ENCODE measurements at regions not wholly inside any gene's neighbourhood (a gene's known extent, or its start where the extent isn't known, plus 50 kb on each side); places are given as distances from the start of the nearest gene placed in this dataset.

DNA sequence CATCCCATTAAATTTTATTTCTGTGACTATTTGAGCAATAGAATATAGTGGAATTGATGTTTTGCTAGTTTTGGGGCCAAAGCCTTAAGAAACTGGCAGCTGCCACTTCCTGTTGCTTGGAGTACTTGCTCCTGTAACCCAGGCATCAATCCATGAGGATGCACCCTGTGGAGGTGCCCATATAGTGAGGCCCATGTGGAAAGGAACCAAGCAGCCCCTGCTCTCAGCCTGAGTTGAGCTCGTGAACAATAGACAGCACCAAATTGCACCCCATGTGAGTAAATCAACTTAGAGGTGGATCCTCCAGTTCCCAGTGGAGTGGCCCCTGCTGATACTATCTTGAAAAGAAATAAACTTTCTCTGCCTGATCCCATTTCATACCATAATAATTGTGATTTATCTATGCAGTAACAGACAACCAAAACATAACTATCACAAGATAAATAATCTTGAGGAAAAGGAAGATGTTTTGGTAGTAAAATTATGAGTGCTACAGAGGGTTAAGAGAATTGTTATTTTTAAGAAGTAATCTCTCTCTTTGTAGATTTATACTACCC lies 481.9 kb downstream of the TBC1D32 start:
- Histone ChIP-seq H3K27ac (ENCODE audit: insufficient read depth, low read length) (no peak overlapping the region), H2BK20ac (ENCODE audit: low read depth, low read length) (no peak overlapping the region), H3K4me1 (ENCODE audit: control insufficient read depth, insufficient read depth, low read length) (no peaks in the 10 kb centered on the region), H3K56ac (ENCODE audit: extremely low read depth, insufficient read depth, low read length) (no peak overlapping the region), H2BK120ac (ENCODE audit: low read depth, low read length) (no peak overlapping the region), H4K5ac (ENCODE audit: low read depth, low read length) (no peak overlapping the region), H3K9ac (ENCODE audit: low read depth, low read length) (no peak overlapping the region), H3K4me3 (ENCODE audit: insufficient read depth, low read depth, low read length) (no peak overlapping the region), H3K4me2 (ENCODE audit: low read depth, low read length) (no peak overlapping the region), H3K36me3 (ENCODE audit: control insufficient read depth, insufficient read depth, low read length) (no peaks in the 10 kb centered on the region), H2BK15ac (ENCODE audit: low read depth, low read length) (no peak overlapping the region), H2AFZ (replicated peaks; ENCODE audit: low read length, poor library complexity) (no peak overlapping the region), H2BK5ac (ENCODE audit: low read depth, low read length, poor library complexity, severe bottlenecking) (no peak overlapping the region), H2AK5ac (ENCODE audit: low read depth, low read length) (no peak overlapping the region), H4K8ac (ENCODE audit: low read depth in 2 of 2, low read length in 2 of 2) (no peak overlapping the region), H3K18ac (ENCODE audit: low read depth, low read length) (no peak overlapping the region), H4K20me1 (ENCODE audit: insufficient read depth, low read length) (no peaks in the 10 kb centered on the region), H3K14ac (replicated peaks; ENCODE audit: low read depth, low read length) (no peak overlapping the region), H3K27me3 (ENCODE audit: control insufficient read depth, insufficient read depth, low read length) (no peaks in the 10 kb centered on the region), H3K79me1 (ENCODE audit: low read depth in 1 of 2, low read length in 2 of 2) (no peaks in the 10 kb centered on the region), H2AK9ac (replicated peaks; ENCODE audit: low read depth, low read length, poor library complexity) (no peak overlapping the region), H3K9me1 (ENCODE audit: insufficient read depth, low read length) (no peaks in the 10 kb centered on the region), H3K9me3 (ENCODE audit: control insufficient read depth, insufficient read depth, low read length) (peaks cover 8% of the 10 kb centered on the region), H4K91ac (ENCODE audit: insufficient read depth, low read depth, low read length) (no peak overlapping the region), H3K4ac (ENCODE audit: low read depth, low read length) (no peak overlapping the region), H3K23ac (ENCODE audit: low read depth, low read length) (no peak overlapping the region)
- POLR2A ChIA-PET (ENCODE audit: unreplicated experiment): no interaction called here
- dilution Hi-C loops (cut with HindIII; ENCODE audit: low sequenced_read_pairs, unreplicated experiment): no loop called here
- TF ChIP-seq NFE2L2 (IDR thresholded peaks at IDR 0.05; ENCODE audit: low read depth, low read length) (no peak), CHD1 (IDR thresholded peaks at IDR 0.05; ENCODE audit: low read depth, low read length) (no peak), POLR2A (IDR thresholded peaks at IDR 0.05; ENCODE audit: low read depth, low read length) (no peak), BHLHE40 (IDR thresholded peaks at IDR 0.05; ENCODE audit: low read depth, low read length) (no peak), FOS (IDR thresholded peaks at IDR 0.05; ENCODE audit: low read depth, low read length) (no peak), RAD21 (IDR thresholded peaks at IDR 0.05; ENCODE audit: low read length) (no peak), SMC3 (IDR thresholded peaks at IDR 0.05; ENCODE audit: low read depth, low read length) (no peak), CEBPB (IDR thresholded peaks at IDR 0.05; ENCODE audit: low read depth, low read length) (no peak), RCOR1 (IDR thresholded peaks at IDR 0.05; ENCODE audit: insufficient replicate concordance, low read length) (no peak), RFX5 (IDR thresholded peaks at IDR 0.05; ENCODE audit: low read depth, low read length) (no peak), MAFK (IDR thresholded peaks at IDR 0.05; ENCODE audit: low read depth, low read length) (no peak), MAZ (IDR thresholded peaks at IDR 0.05; ENCODE audit: borderline replicate concordance, low read depth, low read length) (no peak)
- TF ChIP-seq, protein P1, sequence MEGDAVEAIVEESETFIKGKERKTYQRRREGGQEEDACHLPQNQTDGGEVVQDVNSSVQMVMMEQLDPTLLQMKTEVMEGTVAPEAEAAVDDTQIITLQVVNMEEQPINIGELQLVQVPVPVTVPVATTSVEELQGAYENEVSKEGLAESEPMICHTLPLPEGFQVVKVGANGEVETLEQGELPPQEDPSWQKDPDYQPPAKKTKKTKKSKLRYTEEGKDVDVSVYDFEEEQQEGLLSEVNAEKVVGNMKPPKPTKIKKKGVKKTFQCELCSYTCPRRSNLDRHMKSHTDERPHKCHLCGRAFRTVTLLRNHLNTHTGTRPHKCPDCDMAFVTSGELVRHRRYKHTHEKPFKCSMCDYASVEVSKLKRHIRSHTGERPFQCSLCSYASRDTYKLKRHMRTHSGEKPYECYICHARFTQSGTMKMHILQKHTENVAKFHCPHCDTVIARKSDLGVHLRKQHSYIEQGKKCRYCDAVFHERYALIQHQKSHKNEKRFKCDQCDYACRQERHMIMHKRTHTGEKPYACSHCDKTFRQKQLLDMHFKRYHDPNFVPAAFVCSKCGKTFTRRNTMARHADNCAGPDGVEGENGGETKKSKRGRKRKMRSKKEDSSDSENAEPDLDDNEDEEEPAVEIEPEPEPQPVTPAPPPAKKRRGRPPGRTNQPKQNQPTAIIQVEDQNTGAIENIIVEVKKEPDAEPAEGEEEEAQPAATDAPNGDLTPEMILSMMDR (conservative IDR thresholded peaks at IDR 0.05; ENCODE audit: low read depth, low read length): no peak
- TF ChIP-seq, protein P2, sequence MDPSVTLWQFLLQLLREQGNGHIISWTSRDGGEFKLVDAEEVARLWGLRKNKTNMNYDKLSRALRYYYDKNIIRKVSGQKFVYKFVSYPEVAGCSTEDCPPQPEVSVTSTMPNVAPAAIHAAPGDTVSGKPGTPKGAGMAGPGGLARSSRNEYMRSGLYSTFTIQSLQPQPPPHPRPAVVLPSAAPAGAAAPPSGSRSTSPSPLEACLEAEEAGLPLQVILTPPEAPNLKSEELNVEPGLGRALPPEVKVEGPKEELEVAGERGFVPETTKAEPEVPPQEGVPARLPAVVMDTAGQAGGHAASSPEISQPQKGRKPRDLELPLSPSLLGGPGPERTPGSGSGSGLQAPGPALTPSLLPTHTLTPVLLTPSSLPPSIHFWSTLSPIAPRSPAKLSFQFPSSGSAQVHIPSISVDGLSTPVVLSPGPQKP (IDR thresholded peaks at IDR 0.05; ENCODE audit: borderline replicate concordance, low read depth, low read length): no peak
- no peak for DNase-seq
- in situ Hi-C loops (cut with MboI; ENCODE audit: low sequenced_read_pairs): no loop called here
- 0% methylated on average over 1 of the region's 1 CpG; no CpG with 5 or more reads in 1 of the 2 experiments for WGBS, 2 experiments (ENCODE audit: extremely low coverage in 2 of 2, insufficient read length in 1 of 2)
- intact Hi-C loops (cut with micrococcal nuclease): no loop called here
- ATAC-seq (ENCODE audit: low read depth): no peak
- CTCF ChIA-PET: no interaction called here
- BruUV-seq (replicated peaks): no TSS peak

All from IMR-90 (cell line).